ENCODE measurements at regions not wholly inside any gene's neighbourhood (a gene's known extent, or its start where the extent isn't known, plus 50 kb on each side); places are given as distances from the start of the nearest gene placed in this dataset.
A peak's percentile ranks its signal among the peaks of the same experiment; 100 is the strongest.
"Not testable (repeated sequence)": the region's sequence is repeated elsewhere in the genome, so short reads cannot be mapped to it uniquely, and the experiment has no call there.

DNA sequence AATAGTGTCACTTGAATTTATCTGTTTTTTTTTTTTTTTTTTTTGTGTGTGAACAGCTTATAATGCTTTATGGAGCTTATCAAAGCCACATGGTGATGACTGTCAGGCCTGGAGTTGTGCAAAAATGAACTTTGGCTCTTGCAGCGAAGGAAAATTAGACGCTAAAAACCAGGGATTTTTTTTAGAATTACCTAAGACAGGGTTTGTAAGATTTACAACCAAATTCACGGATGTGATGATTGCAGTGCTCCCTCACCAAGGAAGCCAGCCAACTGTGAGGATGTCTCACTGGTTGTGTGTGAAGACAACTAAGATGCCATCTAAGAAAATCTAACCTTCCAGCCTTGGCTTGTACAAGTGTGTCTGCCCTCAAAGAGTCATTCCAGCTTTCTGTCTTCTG is 127.1 kb upstream of the SLC4A4 start:
- DNase-seq (ENCODE audit: low spot score), result no peak

- DNase-seq (ENCODE audit: low spot score), result no peak
These were observed 126.6 kb upstream of the SLC4A4 start for GRCh38 chr4:71212216-71212615.

DNA sequence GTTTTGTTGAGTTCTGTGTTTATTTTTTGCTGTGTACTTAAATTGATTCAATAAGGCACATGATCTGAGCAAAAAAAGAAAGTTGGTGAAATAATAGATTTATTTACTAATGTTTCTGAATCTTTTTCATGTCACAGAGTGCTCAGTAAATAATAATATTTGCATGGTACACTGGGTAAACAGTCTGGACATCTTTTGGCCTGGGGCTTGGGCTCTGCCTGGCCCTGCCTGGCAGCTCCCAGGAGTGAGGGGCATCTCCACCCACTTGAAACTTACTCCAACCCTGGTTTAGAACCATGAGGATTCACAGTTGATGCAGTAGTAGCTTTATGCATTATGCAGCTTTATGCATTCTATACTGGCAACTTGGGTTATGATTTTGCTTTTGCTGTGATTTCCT is 124.2 kb upstream of the SLC4A4 start:
- DNase-seq (ENCODE audit: low spot score), result no peak

- no peak for DNase-seq (ENCODE audit: low spot score)
These were observed 122.4 kb upstream of the SLC4A4 start for GRCh38 chr4:71216316-71216959.

DNA sequence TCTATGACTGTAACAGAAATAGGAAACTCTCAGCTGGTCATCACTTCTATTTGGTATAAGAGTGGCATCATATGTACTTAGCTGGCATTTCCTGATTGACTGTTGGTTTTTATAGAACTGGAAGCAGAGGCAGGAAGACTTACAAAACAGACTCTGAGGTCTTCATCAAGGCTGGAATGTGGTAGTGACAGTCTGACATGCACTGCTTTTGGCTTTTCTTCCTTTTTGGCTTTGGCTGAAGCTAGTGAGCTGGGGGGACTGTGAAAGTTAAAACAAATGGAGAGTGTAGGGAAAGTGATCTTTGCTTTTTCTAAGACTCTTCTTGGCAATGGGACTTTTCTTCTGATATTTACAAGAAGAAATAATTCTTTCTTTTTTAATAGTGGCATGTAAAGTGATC is 121.1 kb upstream of the SLC4A4 start:
- DNase-seq (ENCODE audit: low spot score), result no peak

GRCh38 chr4:71220848-71221247 is 118.0 kb upstream of the SLC4A4 start:
- not testable (repeated sequence) for DNase-seq (ENCODE audit: low spot score)

GRCh38 chr4:71221510-71222466 is 117.0 kb upstream of the SLC4A4 start:
- DNase-seq (ENCODE audit: low spot score), result no peak

- DNase-seq (ENCODE audit: low spot score), result no peak
These were observed 116.2 kb upstream of the SLC4A4 start for GRCh38 chr4:71222661-71223060.

DNA sequence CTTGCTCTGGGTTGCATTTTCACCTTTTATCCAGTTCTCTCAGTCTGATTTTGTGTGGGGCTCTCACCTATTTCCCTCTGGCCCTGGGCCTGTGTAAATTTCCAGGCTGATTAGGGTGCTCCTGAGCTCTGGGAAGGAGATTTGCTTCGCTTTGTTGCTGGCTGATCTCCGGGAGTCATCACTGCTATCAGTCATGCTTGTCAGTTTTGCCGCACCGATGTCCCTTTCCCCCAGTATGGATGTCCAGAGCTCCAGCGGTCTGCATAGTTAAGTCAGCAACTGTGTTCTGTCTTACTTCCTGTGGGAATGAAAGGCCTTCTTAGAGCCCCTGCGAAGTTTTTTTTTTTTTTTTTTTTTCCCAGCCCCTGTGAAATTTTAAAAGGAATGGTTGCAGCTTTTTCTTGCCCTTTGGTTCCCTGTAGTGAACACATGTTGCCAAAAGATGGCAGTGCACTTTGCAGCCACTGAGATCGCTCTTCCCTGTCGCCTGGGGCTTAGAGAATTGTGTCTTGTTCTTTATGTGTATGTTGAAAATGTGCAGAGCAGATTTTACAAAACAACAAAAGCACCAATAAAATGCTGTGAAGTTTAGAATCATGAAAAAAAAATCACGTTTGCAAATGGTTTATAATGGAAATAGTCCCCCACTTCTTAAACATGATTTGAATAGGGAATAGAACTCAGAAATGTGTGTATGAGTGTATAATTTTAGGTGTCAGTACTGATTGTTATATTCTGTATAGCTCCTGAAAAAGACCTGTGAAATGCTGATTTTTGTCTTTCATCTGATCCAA is 109.1 kb upstream of the SLC4A4 start:
- DNase-seq (ENCODE audit: low spot score), result peak; percentile 60

GRCh38 chr4:71230271-71231128 is 108.3 kb upstream of the SLC4A4 start:
- DNase-seq (ENCODE audit: low spot score), result no peak

- no peak for DNase-seq (ENCODE audit: low spot score)
These were observed 107.4 kb upstream of the SLC4A4 start for GRCh38 chr4:71231129-71232055.

GRCh38 chr4:71232056-71232430 is 106.8 kb upstream of the SLC4A4 start:
- DNase-seq (ENCODE audit: low spot score), result no peak

- no peak for DNase-seq (ENCODE audit: low spot score)
These were observed 106.0 kb upstream of the SLC4A4 start for GRCh38 chr4:71232846-71233245.

DNA sequence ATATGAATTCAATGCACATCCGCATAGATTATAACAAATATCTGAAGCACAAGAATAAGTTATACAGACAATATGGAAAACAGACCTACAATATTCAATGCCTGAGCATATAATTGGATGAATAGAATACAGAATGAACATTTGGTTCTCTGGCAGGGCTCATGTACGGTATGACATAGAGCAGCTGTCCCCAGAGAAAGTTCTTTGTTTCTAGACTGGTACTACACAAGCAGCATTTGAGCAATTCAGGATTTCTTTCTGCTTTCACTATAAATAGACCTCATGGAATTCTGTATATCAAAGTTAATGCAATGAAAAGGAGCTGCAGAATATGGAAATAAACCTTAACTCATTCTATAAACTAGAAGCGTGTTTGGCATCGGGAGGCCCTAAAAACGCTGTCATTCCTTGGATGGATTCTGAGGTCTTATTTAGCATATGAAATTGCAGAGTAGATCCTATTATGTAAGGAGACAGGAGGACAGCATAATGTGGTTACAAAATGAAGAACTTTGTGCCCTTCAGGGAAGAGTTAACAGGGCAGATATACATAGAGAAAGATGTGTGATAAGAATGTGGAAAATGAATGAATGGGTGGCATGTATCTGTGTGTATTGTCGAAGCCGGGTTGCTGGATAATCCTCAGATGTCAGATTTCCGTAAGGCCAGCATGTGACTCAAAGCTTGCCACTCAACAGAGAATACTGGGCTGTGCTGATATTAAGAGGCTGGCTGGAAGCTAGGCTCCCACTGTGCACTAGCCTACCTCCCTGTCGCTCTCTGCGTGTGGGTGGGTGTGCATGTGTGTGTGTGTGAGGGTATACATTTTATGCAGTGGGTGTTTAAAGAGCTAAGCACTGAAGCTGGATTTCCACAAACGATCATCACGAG is 103.3 kb upstream of the SLC4A4 start:
- no peak for DNase-seq (ENCODE audit: low spot score)

DNA sequence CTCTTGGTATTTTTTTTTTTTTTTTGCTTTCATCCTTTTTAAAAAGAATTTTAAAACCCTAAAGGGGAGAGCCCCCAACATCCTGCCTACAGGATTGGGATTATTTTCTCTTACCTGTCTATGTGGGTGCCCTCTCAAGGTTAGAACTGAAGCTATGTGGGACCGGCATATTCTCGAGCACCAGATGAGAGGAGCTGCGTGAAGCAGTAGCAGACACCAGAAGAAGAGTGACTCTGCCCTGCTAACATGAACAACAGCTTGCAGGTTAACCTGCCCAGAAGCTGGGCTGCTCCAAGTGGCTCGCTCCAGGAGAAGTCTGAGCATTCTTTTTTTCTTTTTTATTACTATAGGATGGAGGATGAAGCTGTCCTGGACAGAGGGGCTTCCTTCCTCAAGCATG is 102.6 kb upstream of the SLC4A4 start:
- no peak for DNase-seq (ENCODE audit: low spot score)

GRCh38 chr4:71237641-71238040 is 101.2 kb upstream of the SLC4A4 start:
- no peak for DNase-seq (ENCODE audit: low spot score)

GRCh38 chr4:71239365-71239764 is 99.5 kb upstream of the SLC4A4 start:
- DNase-seq (ENCODE audit: low spot score), result no peak

DNA sequence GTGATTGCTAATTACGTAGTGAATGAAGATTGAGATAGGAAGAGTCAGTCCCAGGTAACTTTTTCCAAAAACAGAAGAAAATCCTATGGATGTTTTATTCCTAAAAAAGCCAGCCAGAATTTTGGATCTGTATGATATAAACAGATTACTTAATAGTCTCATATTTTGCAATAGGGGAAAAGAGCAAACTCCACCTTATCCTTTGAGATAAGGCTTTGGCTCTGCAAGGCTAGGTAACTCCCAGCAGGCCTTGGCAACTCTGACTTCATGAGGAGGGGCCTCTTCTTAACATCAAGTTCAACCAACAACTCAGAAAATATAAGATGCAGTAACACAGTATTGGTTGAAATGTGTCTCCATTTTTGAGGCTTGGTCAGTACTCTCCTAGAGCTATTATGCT is 98.7 kb upstream of the SLC4A4 start:
- no peak for DNase-seq (ENCODE audit: low spot score)

DNA sequence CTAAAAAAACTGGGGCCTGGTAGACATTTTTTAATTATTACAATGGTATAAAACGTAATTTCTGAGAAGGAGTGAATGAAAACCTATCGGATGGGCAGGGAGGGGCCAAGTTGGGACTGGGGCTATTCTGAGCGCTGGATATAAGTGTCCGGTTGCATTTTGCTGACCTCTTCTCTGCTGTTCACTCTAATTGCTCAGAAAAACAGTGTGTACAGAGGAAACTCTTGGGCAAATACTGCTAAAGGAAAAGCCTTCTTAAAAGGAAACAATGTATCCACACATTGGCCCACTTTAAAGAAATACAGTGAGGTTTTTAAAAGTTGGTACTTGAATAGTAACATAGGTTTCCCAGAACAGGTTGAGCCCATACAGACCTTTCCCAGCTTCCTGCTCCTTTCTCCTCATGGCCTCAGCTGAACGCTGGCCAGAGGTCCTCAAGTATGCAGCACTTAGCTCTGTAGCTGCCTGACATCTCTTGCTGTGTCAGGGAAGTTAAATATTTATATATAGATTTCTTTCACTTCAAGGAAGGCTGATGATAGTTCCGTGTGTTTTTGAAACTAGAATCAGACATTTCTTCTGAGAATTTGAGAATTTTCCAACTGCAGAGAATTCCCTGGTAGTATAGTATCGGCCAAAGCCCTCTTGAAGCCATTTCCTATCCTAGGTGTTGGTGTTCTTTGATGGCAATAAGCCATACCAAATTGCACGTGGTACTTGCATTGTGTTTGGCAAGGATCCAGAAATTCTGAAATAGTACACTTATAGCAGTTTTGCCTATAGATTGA is 97.1 kb upstream of the SLC4A4 start:
- no peak for DNase-seq (ENCODE audit: low spot score)
